ENCODE measurements at regions not wholly inside any gene's neighbourhood (a gene's known extent, or its start where the extent isn't known, plus 50 kb on each side); places are given as distances from the start of the nearest gene placed in this dataset.
"Not testable (repeated sequence)": the region's sequence is repeated elsewhere in the genome, so short reads cannot be mapped to it uniquely, and the experiment has no call there.

DNA sequence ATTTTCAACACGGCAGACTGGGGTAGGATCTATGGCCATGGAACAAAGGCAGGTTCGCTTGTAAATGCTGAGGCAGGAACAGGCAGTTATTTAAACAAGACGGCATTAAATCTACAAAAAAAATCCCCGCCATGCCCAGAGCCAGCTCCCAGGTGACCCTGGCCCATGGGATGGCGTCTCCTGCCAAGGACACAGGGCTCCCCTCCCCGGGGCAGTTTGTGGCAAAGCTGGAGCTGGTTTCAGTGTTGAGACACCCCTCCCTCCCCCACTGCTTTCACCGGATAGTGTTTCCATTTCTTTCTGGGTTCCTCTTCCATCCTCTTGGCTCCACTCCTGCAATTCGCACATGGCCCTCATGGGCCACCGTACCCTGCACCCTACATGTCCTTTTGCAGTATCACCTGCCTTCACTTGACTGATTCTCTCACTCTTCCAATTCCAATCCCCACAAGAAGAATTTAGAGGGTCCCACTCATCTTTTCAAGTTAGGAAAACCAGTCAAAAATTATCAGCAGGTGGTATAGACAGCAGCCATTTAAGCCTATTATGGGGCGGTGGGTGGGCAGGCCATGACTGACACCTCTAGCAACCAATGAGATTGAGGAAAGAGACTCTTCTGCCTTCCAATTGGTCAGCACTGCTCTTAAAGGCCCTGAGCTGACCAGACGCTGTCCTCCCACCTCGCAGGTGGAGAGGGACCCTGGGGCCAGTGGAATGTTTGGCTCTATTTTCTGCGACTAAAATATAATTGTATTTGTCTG, 52.0 kb downstream of the OLIG1 start:
- no peak for DNase-seq

DNA sequence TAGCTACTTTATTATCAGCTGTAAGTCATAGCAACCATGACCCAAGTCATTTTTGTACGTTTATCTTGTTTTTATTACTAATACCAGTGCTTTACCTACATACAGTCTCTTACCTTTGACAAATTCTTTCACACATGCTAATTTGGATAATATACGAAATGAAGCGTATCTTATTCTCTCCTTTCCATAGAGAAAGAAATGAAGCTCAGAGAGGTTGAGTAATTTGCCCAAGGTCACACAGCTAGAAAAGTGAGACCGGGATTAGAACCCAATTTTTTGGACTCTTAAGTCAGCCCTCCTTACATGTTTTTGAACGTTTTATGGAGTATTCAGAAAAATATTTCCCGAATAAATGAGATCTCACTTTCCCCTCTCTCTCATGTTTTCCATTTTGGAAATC, 52.6 kb downstream of the OLIG1 start:
- no peak for DNase-seq

DNA sequence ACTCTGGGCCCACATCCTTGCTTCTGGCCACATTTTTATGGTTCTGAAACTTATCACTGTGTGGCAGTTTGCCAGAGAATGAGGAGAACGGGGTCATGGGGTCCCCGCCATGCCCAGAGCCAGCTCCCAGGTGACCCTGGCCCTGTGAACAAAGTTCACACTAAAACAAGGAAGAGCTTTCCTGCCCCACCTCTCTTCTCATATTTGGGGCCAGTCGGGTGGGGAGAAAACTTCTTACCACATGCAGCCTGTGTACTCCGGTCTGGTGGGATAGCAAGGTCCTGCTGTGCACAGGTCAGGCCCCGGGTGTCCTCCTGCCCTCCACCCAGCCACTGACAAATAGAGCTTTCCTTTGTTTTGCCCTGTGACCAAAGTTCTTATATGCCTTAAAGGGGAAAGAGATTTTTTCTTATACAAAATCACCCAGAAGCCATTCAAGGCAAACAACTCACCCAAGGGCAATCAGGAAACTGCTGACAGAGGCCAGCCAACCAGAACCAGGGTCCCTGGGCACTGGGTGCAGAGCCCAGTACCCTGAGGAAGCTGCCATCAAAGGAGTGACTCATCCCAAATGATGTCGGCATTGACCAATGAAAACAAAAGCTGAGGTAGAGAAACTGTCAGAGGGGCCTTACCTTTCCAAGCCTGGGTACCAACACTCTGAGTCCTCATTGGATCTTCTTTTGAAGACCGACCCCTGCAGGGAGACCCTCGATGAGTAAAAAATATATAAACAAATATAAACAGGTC, 53.6 kb downstream of the OLIG1 start:
- DNase-seq, result no peak

DNA sequence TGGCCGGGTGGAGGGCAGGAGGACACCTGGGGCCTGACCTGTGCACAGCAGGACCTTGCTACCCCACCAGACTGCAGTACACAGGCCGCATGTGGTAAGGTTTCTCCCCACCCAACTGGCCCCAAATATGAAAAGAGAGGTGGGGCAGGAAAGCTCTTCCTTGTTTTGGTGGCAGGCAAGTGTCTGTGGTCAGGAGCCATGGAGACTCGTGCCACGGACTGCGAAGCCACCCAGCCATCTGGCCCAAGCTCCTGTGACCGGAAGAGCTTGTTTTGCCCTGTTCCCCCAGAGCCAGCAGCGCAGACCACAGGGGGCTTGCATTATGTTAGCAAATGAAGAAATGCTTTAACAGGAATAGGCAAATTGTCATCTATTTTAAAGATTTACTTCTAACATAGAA, 54.9 kb downstream of the OLIG1 start:
- no peak for DNase-seq

DNA sequence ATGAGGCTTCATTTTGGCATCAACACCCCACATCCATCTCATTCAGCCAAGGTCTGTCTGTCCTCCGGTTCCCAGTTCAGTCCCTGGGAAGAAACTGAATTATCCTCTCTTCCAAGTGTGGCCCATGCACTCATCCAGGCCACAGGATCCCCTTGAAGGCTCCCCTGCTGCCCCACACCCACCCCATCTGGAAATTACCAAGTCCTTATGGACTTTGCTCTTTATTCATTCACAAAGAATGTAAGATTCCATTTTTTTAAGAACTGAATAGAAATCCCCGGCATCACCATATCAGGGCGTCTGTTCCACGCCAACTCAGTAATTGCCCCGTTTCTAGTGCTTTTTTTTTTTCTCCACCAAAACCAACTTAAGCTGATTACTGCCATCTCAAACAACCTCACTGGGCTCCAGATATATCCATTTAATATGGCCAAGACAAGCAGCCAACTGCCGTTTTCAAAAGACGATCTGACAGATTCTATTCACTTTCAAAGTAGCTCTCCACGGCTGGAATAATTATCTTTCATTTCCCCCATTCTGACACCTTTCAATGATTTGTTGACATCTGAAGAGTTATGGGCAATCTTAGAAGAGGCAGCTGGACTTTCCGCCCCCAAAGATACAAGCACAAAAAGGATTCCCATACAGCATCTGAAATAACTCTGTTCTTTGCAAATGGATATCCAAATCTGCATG, 55.9 kb downstream of the OLIG1 start:
- DNase-seq, result no peak

DNA sequence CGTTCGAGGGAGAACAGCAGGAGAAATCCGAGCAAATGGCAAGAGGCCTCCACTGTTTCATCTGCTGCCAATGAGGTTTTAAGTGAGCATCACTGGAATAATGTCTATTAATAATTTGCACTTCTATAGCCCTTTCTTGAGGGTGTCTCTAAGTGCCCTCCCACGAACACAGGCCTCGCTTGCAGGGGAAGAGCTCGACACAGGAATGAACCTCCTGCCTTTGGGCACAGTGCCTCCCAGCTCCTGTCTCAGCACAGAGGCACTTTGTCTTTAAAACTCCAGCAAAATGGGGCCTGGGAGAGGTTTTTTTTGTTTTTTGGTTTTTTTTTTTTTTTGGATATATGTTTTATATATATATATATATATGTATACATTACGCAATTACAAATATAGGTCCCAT, 56.6 kb downstream of the OLIG1 start:
- no peak for DNase-seq

DNA sequence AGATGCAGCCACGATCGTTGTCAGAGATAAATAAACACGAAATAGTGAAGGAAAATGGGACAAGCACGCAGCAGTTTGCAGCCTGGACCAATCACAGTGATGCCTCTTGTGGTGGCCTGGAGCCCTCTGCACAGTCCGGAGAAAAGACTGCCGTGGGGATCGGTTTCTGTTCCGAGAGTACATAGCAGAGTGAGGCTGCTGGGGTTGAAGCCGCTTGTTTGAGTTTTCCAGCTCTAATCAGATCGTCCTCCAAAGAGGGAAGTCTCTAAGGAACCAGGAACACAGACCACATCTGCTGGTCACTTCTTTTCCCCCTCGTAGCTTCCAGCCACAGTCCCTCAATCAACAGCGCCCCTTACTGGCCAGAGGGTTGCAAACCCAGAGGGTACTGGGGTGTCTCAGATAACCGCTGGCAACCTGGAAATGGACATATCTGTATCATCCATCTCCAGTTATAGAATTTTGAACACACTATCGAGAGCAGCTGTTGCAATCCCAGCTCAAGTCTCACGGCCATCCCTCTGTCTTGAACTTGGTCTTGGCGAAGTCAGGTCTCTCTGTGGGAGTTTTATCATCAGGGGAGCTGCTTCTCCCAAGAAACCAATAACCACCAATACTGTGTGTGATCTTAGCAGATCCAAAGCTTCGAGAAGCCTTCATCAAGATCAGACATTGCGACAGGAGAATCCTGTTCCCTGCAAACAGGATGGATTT, 57.4 kb downstream of the OLIG1 start:
- DNase-seq, result peak; percentile 62

DNA sequence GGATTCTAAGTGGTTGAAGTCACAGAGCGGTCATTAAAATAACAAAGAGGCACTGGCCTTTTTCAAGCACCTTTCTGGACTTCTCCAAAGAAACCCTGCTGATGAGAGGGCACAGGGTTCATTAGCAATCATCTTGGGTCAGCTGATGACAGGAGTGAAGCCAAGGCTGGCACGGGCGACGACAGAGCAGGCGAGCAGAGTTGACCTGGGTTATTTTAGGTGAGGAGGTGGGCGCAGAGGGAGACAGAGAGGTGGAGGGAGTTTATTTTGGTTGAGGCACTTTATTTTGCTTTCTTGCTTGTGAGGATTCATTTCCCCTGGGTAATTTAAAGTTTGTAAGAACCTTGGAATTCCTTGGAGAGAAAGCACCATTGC, 57.9 kb downstream of the OLIG1 start:
- no peak for DNase-seq

DNA sequence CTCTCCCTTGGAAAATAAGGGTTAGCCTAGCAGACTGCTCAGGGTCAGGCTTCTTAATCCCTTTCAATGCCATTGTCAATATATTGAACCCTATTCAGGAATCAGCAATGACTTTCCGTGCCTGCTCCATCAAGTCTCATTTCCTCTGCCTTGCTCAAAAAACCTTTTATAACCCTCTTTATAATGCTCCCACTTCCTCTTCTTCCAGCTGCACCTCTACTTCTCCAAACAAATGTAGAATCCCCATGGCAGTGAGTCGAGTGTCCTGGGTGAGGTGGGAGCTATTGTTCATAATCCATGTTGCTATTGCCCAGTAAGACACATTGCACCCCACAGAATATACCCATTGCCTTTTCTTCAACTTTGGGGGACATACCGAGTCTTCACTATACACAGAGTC, 58.6 kb downstream of the OLIG1 start:
- DNase-seq, result no peak

DNA sequence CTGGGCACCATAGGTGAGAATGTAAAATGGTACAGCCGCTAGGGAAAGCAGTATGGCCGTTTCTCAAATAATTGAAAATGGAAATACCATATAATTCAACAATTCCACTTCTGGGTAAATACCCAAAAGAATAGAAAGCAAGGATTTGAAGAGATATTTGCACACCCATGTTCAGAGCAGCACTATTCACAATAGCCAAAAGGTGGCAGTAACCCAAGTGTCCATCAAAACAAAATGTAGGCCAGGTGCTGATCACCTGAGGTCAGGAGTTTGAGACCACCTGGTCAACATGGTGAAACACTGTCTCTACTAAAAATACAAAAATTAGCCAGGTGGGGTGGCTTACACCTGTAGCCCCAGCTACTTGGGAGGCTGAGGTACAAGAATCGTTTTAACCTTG, 62.1 kb downstream of the OLIG1 start:
- DNase-seq, result no peak

DNA sequence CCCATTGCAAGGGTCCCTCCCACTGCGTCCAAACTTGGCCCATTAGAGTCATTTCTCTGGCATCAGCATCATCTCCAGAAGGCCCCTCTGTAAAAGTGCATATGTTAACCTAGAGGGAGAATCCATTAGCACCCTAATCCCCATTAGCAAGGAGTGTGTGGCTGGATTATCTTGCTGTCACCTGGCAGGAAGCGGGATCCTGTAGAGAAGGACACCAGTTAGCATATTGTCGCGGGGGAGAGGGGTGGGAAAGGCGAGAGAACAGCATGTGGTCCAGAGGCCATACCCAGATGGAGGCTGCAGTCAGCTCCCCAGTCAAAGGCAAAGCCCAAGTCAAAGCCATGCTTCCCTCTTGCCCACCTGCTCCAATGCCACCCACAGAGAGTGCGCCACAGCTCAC, 64.0 kb downstream of the OLIG1 start:
- DNase-seq, result no peak

DNA sequence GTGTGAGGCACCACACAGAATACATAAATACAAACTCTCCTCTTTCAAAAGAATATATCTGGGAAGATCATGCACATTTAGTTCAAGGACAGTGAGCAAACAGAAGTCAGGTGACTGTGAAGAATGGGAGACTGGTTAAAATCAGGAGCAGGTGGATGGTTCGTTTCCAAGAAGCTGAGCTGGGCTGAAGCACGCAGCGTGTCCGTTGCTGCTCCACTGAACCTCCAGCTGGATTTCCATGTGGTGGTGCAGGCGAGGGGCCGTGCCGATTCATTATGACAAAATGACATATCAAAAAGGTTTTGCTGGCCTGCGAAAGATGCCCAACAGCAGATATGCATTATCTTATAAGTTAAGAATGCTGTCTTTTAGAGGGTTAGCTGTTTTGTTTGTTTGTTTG, 66.0 kb downstream of the OLIG1 start:
- DNase-seq, result peak; percentile 80

DNA sequence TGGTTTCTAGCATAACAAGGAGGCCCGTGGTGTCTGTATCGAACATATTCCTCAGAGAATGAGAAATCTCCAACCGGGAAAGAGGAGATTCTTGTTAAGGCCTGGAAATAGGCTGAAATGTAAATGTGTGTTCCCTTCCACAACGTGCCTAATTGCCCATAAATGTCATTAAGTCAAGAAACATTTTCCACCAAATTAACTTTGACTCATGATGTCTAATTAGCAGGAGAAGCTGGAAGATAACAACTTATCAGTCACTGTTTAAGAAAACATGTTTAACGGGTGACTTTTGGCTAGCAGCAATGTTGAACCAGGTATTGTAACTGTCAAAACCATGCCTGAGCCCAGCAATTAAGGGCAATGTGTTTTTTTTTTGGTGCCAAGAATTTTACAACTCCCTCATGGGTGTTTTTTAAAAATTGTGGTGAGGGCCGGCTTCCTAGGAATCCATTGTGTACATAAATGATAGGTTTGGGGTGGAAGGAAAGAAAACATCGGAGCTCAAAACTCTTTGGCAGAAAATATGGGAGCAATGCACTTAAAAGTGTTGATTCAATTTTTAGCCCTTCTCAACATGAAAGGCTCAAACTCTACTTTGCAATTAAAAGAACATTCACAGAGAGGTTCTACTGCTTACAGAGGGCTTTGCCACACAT, 67.0 kb downstream of the OLIG1 start:
- DNase-seq, result peak; percentile 79

DNA sequence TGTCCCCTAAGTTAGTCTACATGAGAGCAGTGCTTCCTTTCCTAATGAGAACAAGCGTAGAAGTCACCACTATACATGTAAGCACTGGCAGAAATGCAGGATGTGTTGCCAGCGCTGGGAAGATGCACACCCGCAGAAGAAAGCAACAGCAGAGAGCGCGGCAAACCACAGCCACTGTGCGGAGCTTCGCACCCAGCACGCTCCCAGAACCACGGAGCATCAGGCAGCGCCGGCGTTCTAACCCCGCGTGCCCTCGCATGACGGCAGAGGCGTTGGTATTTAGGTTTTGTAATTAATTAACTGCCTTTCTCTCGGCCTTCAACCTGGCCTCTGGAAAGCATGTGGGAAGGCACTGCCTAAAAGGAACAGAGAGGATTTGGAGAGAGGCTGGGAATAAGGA, 69.1 kb downstream of the OLIG1 start:
- DNase-seq, result no peak

DNA sequence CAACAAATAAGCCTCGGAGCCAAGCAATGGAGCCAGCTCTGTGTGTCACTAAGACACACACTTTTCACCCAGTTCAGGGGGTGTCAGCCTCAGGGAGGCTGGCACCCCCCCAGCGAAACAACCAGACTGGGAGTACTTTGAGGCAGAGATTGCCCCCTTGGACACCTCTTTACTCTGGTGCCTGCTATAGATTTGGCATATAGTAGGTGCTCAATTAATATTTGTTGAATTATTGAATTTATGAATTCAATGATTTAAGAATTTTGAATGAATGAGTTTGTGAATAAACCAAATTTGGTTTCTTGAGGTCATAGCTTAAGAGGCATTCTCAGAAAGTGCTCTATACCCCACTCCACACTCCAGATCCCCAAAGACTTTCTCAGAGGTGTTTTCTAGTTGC, 70.3 kb downstream of the OLIG1 start:
- no peak for DNase-seq

DNA sequence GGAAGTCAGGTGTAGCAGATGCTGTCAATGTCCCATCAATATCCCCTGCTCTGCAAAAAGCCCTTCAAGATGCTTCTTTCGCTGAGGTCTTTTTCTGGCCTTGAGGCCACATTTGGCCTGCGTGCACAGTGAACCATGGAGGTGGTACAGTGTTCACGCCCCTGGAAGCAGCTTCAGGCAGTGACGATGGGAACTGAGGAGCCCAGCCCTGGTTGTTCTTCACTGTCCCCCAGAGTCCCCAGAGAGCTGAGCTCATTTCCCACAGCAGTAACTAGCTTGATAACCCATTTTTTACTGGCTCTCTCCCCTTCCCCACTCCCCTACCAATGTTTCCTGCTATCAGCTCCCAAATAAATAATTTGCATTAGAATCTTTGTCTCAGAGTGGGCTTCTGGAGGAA, 76.5 kb downstream of the OLIG1 start:
- no peak for DNase-seq

DNA sequence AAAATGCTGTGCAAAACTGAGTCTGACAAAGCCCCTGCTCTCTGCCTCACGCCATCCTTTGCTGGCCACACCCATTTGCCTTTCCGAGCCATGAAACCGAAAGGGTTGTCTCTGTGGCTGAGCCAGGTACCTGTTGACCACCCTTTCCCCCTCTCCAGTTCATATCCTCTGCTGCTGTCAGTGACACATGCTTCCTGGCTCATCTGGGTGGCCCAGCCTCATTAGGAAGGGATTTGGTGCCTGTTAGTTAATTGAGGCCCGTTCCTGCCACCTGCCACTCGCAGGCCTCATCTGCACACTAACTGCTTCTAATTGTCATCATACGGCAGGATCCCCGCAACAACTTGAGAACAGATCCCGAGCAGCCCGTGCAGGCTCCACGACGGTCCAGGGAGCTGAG, 79.2 kb downstream of the OLIG1 start:
- peak; percentile 98 for DNase-seq

DNA sequence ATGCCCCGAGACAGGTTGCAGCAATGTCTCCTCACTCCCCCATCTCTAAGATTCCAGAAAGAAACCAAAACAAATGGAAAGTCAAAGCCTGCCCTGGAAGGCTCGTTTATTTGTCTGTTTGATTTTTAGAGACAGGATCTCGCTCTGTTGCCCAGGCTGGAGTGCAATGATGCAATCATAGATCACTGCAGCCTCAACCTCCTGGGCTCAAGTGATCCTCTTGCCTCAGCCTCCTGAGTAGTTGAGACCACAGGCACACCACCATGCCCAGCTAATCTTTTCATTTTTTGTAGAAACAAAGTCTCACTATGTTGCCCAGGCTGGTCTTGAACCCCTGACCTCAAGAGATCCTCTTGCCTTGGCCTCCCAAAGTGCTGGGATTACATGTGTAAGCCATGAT, 78.8 kb upstream of the IFNAR2 start:
- not testable (repeated sequence) for DNase-seq

DNA sequence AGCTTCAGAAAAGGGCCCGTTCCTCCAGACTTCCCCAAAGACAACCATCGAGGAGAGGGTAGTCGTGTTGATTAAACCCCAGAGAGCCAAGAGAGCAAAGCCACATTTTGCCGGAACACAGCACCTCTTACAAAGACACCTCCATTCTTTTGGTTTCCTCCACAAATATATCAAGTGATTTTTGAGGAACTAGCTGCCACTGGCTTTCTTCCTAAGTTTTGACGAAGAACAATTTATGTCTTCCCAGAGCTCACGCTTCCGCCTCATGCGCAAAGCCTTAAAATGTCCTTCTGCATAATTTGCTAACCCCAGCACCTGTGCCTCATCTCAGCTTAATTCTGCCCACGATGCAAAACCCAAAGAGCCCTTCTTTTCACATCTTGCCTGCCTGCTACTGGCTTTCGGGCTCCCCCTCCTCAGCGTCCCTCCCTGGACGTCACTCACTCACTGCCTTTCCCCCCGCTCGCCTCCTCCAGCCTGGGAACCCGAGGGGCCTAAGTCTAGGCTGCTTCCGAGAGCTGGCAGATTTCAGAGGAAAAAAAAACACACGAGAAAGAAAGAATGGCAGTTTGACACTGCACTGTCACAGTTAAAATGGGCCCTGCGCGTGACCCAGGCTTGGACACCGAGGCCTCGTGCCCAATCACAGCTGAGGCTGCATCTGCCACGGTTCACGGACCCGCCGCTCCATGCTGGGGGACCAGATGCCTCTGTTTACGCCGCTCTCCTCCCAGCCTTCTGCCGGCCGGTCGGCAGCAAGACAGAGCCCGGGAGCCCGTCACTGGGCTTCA, 77.6 kb upstream of the IFNAR2 start:
- DNase-seq, result peak; percentile 81

DNA sequence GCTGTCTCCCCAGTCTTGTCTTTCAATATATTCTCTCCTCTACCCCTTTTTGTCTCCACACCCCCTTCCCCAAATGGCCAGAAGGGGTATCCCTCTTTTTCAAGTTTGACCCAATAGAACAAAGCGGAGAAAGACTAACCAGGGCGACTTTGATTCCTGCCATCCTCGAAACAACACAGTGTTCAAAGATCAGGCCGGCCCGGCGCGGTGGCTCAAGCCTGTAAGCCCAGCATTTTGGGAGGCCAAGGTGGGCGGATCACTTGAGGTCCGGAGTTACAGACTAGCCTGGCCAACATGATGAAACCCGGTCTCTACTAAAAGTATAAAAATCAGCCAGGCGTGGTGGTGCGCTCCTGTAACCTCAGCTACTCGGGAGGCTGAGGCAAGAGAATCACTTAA, 77.0 kb upstream of the IFNAR2 start:
- no peak for DNase-seq

DNA sequence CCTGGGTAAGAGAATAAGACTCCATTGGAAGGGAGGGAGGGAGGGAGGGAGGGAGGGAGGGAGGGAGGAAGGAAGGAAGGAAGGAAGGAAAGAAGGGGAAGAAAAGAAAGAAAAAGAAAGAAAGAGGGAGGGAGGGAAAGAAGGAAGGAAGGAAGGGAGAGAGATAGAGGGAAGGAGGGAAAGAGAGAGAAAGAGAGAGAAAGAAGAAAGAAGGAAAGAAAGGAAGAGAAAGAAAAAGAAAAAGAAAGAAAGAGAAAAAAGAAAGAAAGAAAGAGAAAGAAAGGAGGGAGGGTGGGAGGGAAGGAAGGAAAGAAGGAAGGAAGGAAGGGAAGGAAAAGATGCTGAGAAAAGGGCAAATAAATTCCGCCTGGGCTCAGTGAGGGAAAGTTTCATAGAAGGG, 74.7 kb upstream of the IFNAR2 start:
- DNase-seq, result no peak

DNA sequence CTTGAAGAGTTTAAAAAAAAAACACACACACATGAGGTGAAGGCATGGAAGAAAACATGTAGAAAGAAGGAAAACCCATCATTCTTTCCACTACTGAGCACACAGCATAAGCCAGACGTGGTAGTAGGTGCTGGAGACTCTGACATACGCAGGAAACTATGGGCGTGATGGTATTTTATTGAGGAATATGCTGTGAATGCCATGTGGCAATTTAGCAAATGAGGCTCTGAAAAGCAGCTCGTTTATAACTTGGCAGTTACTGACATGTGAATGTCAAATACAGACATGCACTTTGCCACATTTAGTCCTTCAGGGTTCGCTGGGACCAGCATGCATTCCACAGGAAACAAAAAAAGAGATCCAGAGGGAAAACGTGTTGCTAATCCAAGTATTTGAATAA, 74.3 kb upstream of the IFNAR2 start:
- peak; percentile 84 for DNase-seq
